Activated CD4-positive, alpha-beta T cell treated with anti-CD3 and anti-CD28 coated beads for 1 hour (primary cell): ENCODE measurements at regions not wholly inside any gene's neighbourhood (a gene's known extent, or its start where the extent isn't known, plus 50 kb on each side); places are given as distances from the start of the nearest gene placed in this dataset.

Experiments
- DNase-seq: peaks from one replicate; pipeline ENCODE4 v3.0.0-alpha.2; 2020

- no peak for DNase-seq
These were observed 70.6 kb downstream of the VEGFA start for GRCh38 chr6:43840490-43841218.

- no peak for DNase-seq
These were observed 68.4 kb downstream of the VEGFA start for GRCh38 chr6:43838276-43839036.

GRCh38 chr6:43837507-43837906 lies 67.5 kb downstream of the VEGFA start:
- DNase-seq: no peak

GRCh38 chr6:43836507-43837240 lies 66.7 kb downstream of the VEGFA start:
- DNase-seq: no peak
